HUES48 (cell line): ENCODE measurements at regions not wholly inside any gene's neighbourhood (a gene's known extent, or its start where the extent isn't known, plus 50 kb on each side); places are given as distances from the start of the nearest gene placed in this dataset.
A peak's percentile ranks its signal among the peaks of the same experiment; 100 is the strongest.

Experiments used
- H3K27ac ChIP-seq: one replicate; pipeline ENCODE4 v1.7.0; 2013; ENCODE audit warnings: low read depth, low read length, inconsistent platforms
- H3K27me3 ChIP-seq: 2 replicates; pipeline ENCODE4 v1.6.1; 2013; ENCODE audit warnings: mild to moderate bottlenecking, low read length; ENCODE audit not compliant: control insufficient read depth, insufficient read depth
- H3K36me3 ChIP-seq: 2 replicates; pipeline ENCODE4 v1.6.1; 2013; ENCODE audit warnings: low read length; ENCODE audit not compliant: control insufficient read depth, insufficient read depth
- H3K4me1 ChIP-seq: 2 replicates; pipeline ENCODE4 v1.6.1; 2013; ENCODE audit warnings: mild to moderate bottlenecking, low read length; ENCODE audit not compliant: control insufficient read depth, insufficient read depth
- H3K4me3 ChIP-seq: 2 replicates; pipeline ENCODE4 v1.5.1; 2013; ENCODE audit warnings: mild to moderate bottlenecking, low read depth, low read length
- H3K9ac ChIP-seq: 2 replicates; pipeline ENCODE4 v1.6.1; 2013; ENCODE audit warnings: mild to moderate bottlenecking, low read depth, low read length, moderate library complexity
- H3K9me3 ChIP-seq: 2 replicates; pipeline ENCODE4 v1.6.1; 2013; ENCODE audit warnings: low read length; ENCODE audit not compliant: control insufficient read depth, insufficient read depth

DNA sequence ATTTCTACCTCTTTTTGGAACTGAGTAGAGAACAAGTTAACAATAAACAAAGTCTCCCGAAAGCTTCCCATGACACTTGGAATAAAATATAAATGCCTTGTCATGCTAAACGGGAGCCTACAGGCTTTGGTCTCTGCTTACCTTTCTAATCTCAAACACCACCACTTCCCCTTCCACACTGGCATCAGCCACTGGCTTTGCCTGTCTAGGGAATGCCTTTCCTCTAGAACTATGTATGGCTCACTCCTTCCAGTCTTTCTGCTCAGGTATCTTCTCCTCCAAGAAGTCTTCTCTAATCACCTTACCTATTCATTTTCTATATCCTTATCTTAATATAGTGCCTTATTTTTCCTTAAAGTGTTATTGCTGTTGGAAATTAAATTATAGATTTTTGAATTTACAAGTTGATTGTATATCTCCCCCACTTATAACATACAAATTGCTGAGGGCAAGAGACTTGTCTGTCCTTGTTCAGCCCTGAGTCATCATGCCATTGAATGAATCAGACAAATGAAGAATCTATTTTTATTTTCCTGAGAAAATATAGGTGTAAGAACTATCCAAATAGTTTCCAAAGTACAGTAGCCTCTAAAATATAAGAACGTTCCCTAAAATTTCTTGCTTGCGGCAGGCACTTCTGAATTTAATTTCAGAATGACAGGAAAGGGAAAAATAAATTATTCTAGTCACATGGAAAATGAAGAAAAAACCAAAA, 119.2 kb downstream of the TM2D1 start:
- no peak overlapping the region for H3K4me3 ChIP-seq
- H3K4me1 ChIP-seq: peaks cover 5% of the 10 kb centered on the region; the same call in 1 of the 2 replicates
- no peak overlapping the region for H3K27ac ChIP-seq
- H3K9ac ChIP-seq: no peak overlapping the region
- no peaks in the 10 kb centered on the region for H3K9me3 ChIP-seq
- no peaks in the 10 kb centered on the region for H3K27me3 ChIP-seq
- H3K36me3 ChIP-seq: no peaks in the 10 kb centered on the region

DNA sequence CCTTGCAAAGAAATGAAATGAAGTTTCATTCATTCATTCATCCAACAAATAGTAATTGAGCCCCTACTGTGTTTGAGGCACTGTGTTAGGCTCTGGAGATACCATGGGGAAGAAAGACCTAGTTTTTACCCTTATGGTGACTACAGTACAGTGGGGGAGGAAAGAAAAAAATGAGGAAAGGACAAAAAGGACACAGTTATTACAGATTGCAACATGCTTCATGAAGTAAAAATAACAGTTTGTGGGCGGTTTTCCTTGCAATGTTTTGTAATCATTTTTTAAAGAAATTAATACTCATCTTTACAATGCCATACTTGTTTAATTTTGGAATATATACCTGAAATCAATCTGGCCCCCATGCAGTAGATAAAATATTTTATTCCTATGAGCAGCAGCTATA, 120.3 kb downstream of the TM2D1 start:
- H3K27ac ChIP-seq: no peak overlapping the region

DNA sequence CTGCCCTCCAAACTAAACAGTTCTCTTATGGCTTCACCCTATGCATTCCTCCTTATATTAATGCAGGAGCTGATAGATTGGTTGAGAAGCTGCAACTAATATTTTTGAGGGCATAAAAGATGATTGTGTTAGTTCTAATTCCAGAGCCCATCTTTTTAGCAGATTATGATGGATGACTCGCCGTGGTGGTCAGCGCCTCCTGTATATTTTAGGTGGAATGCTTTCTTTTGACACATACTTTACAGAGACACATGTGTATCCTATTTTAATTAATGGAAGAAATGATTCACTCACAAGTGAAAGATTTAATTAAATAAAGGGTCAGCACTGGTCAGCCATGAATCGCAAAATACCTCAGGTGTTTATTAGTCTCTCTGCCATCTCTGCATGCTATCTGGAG, 120.7 kb downstream of the TM2D1 start:
- H3K9ac ChIP-seq: no peak overlapping the region
- no peak overlapping the region for H3K27ac ChIP-seq
- peaks cover 5% of the 10 kb centered on the region; the same call in 1 of the 2 replicates for H3K4me1 ChIP-seq
- H3K9me3 ChIP-seq: no peaks in the 10 kb centered on the region
- H3K36me3 ChIP-seq: no peaks in the 10 kb centered on the region
- H3K4me3 ChIP-seq: no peak overlapping the region
- no peaks in the 10 kb centered on the region for H3K27me3 ChIP-seq

More for the DNA sequence above, 120.3 kb downstream of the TM2D1 start:
- H3K9ac ChIP-seq: no peak overlapping the region
- H3K4me3 ChIP-seq: no peak overlapping the region
- peaks cover 5% of the 10 kb centered on the region; the same call in 1 of the 2 replicates for H3K4me1 ChIP-seq
- H3K27me3 ChIP-seq: no peaks in the 10 kb centered on the region
- no peaks in the 10 kb centered on the region for H3K36me3 ChIP-seq
- no peaks in the 10 kb centered on the region for H3K9me3 ChIP-seq

DNA sequence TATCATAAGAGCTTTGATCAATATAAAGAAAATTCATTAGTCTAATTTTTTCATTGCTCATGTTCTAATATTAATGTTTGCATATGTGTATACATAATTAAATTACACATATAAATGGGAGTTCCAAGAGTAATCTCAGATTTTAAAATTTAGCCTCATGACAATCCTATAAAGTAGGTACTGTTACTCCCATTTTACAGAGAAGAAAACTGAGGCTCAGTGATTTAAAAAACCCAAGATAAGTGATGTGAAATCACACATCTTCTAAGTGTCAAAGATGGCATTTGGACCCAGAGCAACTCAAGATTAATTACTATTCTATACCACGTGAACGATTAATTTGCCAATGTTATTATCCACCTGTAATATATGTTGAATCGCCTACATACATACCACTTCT, 122.3 kb downstream of the TM2D1 start:
- Histone ChIP-seq H3K27me3 (no peaks in the 10 kb centered on the region), H3K36me3 (no peaks in the 10 kb centered on the region), H3K4me3 (no peak overlapping the region), H3K27ac (no peak overlapping the region), H3K9ac (no peak overlapping the region), H3K9me3 (no peaks in the 10 kb centered on the region), H3K4me1 (peaks cover 5% of the 10 kb centered on the region; the same call in 1 of the 2 replicates)

DNA sequence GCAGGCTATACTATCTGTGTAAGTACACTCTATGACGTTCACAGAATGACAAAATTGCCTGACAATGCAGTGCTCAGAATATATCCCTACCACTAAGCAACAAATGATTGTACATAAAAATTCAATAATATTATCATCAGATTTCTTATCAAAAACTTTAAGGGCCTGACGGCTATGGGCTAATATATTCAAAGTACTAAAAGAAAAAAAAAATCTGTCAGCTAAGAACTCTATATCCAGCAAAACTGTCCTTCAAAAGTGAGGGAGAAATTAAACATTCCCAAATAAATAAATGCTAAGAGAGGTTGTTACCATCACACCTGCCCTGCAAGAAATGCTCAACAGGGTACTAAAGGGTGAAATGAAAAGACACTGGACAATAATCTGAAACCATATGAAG, 127.3 kb downstream of the TM2D1 start:
- Histone ChIP-seq H3K9ac (no peak overlapping the region), H3K4me3 (no peak overlapping the region), H3K4me1 (no peaks in the 10 kb centered on the region), H3K27ac (no peak overlapping the region), H3K36me3 (no peaks in the 10 kb centered on the region), H3K27me3 (no peaks in the 10 kb centered on the region), H3K9me3 (no peaks in the 10 kb centered on the region)

DNA sequence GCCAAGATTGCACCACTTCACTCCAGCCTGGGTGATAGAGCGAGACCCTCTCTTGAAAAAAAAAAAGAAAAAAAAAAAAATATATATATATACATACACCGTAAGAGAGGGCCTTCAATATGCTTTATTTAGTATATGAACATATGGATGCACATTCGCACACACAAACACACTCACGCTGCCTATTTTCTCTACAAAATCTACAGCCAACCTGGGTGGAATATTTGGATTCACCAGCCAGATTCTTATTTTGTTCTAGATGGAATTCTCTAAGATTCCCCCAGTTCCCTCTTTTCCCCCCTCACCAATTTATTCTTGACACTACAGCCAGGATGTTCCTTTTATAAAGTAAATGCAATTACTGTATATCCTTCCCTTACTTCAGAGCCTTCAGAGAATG, 131.6 kb downstream of the TM2D1 start:
- no peaks in the 10 kb centered on the region for H3K9me3 ChIP-seq
- H3K27me3 ChIP-seq: no peaks in the 10 kb centered on the region
- no peaks in the 10 kb centered on the region for H3K36me3 ChIP-seq
- H3K4me1 ChIP-seq: peaks cover 17% of the 10 kb centered on the region
- no peak overlapping the region for H3K27ac ChIP-seq
- no peak overlapping the region for H3K9ac ChIP-seq
- no peak overlapping the region for H3K4me3 ChIP-seq

DNA sequence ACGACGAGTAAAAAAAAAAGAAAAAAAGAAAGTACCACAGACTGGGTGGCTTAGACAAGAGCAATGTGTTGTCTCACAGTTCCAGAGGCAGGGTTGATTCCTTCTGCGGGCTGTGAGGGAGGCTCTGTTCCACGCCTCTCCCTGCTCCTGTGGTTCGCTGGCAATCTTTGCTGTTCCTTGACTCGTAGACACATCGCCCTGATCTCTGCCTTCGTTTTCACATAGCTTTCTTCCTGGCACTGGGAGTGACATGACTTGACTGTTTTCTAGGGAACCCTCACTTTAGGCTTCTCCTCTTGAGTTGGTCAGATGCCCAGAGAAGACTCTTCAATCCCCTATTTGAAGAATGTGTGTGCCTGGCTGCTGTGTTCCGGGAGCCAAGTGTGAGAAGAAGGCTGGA, 133.6 kb downstream of the TM2D1 start:
- Histone ChIP-seq H3K4me3 (no peak overlapping the region), H3K9ac (no peak overlapping the region), H3K27me3 (no peaks in the 10 kb centered on the region), H3K27ac (no peak overlapping the region), H3K9me3 (no peaks in the 10 kb centered on the region), H3K36me3 (no peaks in the 10 kb centered on the region), H3K4me1 (peaks cover 19% of the 10 kb centered on the region)

DNA sequence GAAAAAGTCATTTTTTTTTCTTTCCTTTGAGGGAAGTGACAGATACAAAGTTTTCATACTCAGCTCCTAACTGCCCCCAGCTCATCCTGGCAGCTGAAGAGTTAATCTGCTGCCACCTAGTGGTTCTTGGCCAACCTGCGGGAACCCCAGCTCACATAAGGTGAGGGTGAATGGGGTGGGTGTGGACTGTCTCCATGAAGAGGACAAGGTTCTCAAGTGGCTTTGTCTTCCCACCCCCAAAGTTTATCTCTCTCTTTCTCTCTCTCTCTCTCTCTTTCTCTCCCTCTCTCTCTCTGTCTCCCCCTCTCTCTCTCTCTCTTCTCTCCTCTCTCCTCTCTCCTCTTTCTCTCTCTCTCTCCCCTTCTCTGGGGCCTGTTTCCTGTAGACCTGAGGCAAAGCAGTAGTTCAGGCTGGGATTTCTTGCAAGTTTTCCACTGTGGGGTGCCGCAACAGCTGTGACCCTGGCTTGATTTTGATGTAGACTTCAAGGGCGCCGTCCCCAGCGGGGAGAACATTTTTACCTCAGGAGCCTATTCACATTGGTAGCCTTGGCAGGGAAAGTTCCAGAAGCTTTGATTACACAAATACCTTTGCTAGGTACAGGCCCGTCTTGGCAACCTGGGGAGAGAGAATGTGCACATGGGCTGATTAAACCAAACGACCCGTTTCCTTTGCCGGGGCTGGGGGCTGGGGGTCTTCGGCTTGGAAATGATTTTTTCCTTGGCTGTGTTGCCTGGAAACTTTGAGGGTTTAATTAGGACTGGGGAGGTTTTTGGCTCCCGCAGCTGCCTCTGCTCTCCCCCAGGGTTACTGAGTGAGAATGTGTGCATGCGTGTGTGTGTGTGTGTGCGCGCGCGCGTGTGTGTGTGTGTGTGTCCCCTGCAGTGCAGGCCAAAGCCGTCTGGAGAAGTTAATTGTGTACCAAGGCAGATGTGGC, 135.9 kb downstream of the TM2D1 start:
- H3K4me3 ChIP-seq: no peak overlapping the region
- peak overlapping the region; percentile 75 for H3K27ac ChIP-seq
- H3K9ac ChIP-seq: no peak overlapping the region

DNA sequence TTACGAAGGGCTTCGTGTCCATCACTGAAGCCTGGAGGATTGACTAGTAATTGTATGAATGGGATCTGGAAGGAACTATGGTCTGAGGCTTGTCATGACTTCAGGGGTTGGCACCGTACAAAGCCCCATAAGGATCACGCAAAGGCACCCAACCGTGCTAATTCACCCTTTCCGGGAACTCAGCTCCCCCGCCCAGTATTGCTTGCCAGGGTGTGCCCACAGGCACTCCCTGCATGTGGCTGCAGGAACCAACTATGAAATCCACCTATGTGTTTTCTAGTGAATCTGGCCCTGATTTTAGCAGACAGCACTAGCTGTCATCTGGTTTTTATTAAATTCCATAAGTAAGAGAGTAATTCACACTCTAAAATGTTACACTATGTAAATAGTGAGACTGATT, 139.2 kb downstream of the TM2D1 start:
- no peaks in the 10 kb centered on the region for H3K9me3 ChIP-seq
- H3K9ac ChIP-seq: no peak overlapping the region
- no peaks in the 10 kb centered on the region for H3K27me3 ChIP-seq
- H3K4me1 ChIP-seq: peaks cover 22% of the 10 kb centered on the region
- H3K4me3 ChIP-seq: no peak overlapping the region
- H3K36me3 ChIP-seq: no peaks in the 10 kb centered on the region
- H3K27ac ChIP-seq: no peak overlapping the region

More for the DNA sequence above, 135.9 kb downstream of the TM2D1 start:
- Histone ChIP-seq H3K36me3 (no peaks in the 10 kb centered on the region), H3K27me3 (no peaks in the 10 kb centered on the region), H3K4me1 (peaks cover 22% of the 10 kb centered on the region), H3K9me3 (no peaks in the 10 kb centered on the region)

DNA sequence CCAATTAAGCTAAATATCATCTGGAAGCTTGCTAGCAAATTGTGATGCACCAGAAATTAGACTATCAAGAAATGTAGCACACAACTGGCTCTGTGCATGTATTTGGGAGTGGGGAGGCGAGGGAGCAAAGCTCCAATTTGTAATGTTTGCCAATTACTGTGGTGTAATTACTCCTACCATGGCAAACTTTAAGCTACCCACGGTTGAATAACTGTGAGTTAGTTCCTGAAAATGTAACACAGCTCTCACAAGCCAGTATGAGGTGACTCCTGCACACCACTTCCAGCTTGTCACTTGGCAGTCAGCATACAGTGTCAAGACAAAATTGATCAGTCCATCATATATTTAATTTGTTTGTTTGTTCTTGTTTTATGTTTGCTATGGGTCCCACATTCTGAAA, 141.2 kb downstream of the TM2D1 start:
- Histone ChIP-seq H3K27me3 (no peaks in the 10 kb centered on the region), H3K27ac (no peak overlapping the region), H3K36me3 (no peaks in the 10 kb centered on the region), H3K9ac (no peak overlapping the region), H3K4me1 (peaks cover 8% of the 10 kb centered on the region), H3K9me3 (peaks cover 10% of the 10 kb centered on the region; the same call in 1 of the 2 replicates), H3K4me3 (no peak overlapping the region)

DNA sequence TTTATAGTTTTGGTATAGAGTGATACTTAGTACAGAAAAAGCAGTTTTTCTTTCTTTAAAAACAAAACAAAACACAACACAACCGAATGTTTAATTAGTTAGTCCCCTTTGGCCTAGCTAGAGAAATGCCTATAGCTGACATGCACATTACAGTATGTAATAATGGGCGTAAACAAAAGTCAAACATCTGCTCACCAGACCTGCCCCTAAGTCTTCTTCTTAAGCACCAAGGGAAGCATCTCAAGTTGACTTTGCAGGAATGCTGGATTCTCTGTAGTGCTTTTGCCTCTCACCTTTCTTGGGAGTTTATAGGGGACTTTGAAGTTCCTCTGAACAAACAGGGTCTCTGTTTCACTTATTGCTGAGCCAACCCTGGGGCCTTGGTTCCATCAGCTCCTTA, 143.7 kb downstream of the TM2D1 start:
- Histone ChIP-seq H3K36me3 (no peaks in the 10 kb centered on the region), H3K27me3 (no peaks in the 10 kb centered on the region), H3K9me3 (peaks cover 14% of the 10 kb centered on the region; the same call in 1 of the 2 replicates), H3K27ac (no peak overlapping the region), H3K4me3 (no peak overlapping the region), H3K4me1 (peaks cover 3% of the 10 kb centered on the region; the same call in 1 of the 2 replicates), H3K9ac (no peak overlapping the region)
